Activated B cell treated with CpG ODN at 0.5 μM for 24 hours (primary cell): ENCODE measurements at regions not wholly inside any gene's neighbourhood (a gene's known extent, or its start where the extent isn't known, plus 50 kb on each side); places are given as distances from the start of the nearest gene placed in this dataset.

Experiments
- ATAC-seq: fragments of 200-7000 bp; cut with Tn5 transposase; one replicate; pipeline ENCODE4 v1.10.0; 2021; ENCODE audit warnings: low read depth, mild to moderate bottlenecking, moderate library complexity
- CTCF ChIA-PET: fragments of 350-600 bp; sonication (Branson Sonifier 250); formaldehyde crosslinking; loops from one replicate; lab custom pipeline; 2021; ENCODE audit warnings: antibody characterized with exemption; lab: Charles Lee
- POLR2A ChIA-PET: fragments of 350-600 bp; sonication (Branson Sonifier 250); formaldehyde crosslinking; loops from one replicate; lab custom pipeline; 2021; ENCODE audit warnings: antibody characterized with exemption; lab: Charles Lee
- DNase-seq: peaks from one replicate; pipeline ENCODE4 v3.0.0; 2022
- H3K27ac Mint-ChIP-seq: one replicate; pipeline ENCODE4 v1.8.0; 2020; ENCODE audit warnings: mixed read lengths
- H3K27me3 Mint-ChIP-seq: one replicate; pipeline ENCODE4 v1.8.0; 2021; ENCODE audit warnings: mixed read lengths
- H3K36me3 Mint-ChIP-seq: one replicate; pipeline ENCODE4 v1.8.0; 2021; ENCODE audit warnings: low read depth, mixed read lengths
- H3K4me1 Mint-ChIP-seq: one replicate; pipeline ENCODE4 v1.8.0; 2021; ENCODE audit warnings: mixed read lengths
- H3K4me3 Mint-ChIP-seq: one replicate; pipeline ENCODE4 v1.8.0; 2020; ENCODE audit warnings: mild to moderate bottlenecking, mixed read lengths
- H3K9me3 Mint-ChIP-seq: one replicate; pipeline ENCODE4 v1.8.0; 2020; ENCODE audit warnings: mixed read lengths
- intact Hi-C: fragments of 100-400 bp; cut with micrococcal nuclease; formaldehyde crosslinking; loops from one replicate; pipeline ENCODE4 v1.15.1; 2024
- TF ChIP-seq, protein P1 (sequence below): fragments of 200-600 bp; IDR thresholded peaks from one replicate; pipeline ENCODE4 v1.8.0; 2022; ENCODE audit warnings: antibody characterized with exemption, mild to moderate bottlenecking

DNA sequence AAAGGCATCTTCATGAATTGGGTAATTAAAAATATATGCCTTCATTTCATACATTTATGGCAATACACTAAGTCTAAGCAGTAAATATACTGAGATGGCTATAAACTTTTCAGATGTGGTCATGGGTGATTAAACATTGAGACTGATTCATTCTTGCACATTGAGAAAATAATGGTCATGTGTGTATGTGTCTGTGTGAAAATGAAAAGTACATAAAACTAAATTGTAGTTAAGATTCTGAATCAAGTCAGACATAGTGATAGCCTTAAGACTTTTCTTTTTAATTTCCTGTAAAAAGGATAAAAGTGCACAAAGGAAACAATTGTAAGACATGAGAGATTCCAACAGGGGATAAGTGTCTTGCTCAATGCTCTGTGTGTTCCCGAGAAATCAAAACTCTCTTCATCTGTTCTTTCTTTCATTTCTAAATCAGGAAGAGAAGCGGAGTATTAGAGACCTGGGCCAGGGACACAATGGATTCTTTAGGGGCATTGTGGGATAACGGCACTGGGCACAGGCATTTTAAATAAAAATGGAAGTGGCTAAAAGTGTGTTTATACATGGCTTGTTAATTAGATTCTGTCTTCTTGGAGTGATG, 69.8 kb upstream of the AGR3 start:
- Mint-ChIP-seq H3K27ac (no peak overlapping the region), H3K4me3 (no peak overlapping the region), H3K4me1 (no peaks in the 10 kb centered on the region), H3K9me3 (peaks cover 20% of the 10 kb centered on the region), H3K27me3 (no peaks in the 10 kb centered on the region), H3K36me3 (peaks cover 6% of the 10 kb centered on the region)
- POLR2A ChIA-PET, result no interaction called here
- DNase-seq (no peak), ATAC-seq (no peak)
- CTCF ChIA-PET, result no interaction called here
- TF ChIP-seq, protein P1, sequence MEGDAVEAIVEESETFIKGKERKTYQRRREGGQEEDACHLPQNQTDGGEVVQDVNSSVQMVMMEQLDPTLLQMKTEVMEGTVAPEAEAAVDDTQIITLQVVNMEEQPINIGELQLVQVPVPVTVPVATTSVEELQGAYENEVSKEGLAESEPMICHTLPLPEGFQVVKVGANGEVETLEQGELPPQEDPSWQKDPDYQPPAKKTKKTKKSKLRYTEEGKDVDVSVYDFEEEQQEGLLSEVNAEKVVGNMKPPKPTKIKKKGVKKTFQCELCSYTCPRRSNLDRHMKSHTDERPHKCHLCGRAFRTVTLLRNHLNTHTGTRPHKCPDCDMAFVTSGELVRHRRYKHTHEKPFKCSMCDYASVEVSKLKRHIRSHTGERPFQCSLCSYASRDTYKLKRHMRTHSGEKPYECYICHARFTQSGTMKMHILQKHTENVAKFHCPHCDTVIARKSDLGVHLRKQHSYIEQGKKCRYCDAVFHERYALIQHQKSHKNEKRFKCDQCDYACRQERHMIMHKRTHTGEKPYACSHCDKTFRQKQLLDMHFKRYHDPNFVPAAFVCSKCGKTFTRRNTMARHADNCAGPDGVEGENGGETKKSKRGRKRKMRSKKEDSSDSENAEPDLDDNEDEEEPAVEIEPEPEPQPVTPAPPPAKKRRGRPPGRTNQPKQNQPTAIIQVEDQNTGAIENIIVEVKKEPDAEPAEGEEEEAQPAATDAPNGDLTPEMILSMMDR, result no peak
- intact Hi-C loops, result no loop called here

DNA sequence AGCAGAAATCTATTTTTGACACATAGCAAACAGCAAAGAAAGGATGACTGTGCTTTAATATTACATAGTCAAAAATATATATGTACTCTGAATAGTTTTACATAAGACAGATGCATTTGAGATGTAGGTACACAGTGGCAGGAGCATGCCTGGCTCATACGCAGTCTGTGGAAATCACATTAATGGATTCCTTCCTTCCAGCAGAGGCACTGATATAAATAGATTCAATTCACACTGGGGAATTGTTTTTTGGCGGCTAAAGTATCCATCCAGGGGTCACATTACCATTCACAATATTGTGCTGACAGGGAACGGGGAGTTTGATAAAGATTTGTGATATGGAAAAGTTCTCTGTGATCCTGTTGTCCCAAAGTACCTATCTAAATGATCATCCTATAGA, 72.5 kb upstream of the AGR3 start:
- CTCF ChIA-PET, result interaction anchor here (0.7 kb wide), 1 partner anchor 17 kb away, joined by 4 read pairs; no protein-coding TSS in a partner anchor
- peaks cover 6% of the 10 kb centered on the region for H3K9me3 Mint-ChIP-seq
- POLR2A ChIA-PET, result no interaction called here
- intact Hi-C loops, result no loop called here
- no peaks in the 10 kb centered on the region for H3K4me1 Mint-ChIP-seq
- no peaks in the 10 kb centered on the region for H3K27me3 Mint-ChIP-seq
- ATAC-seq (no peak), DNase-seq (no peak)
- H3K4me3 Mint-ChIP-seq, result no peak overlapping the region
- H3K36me3 Mint-ChIP-seq, result peaks cover under 1% of the 10 kb centered on the region
- H3K27ac Mint-ChIP-seq, result no peak overlapping the region
- TF ChIP-seq, protein P1, result no peak

DNA sequence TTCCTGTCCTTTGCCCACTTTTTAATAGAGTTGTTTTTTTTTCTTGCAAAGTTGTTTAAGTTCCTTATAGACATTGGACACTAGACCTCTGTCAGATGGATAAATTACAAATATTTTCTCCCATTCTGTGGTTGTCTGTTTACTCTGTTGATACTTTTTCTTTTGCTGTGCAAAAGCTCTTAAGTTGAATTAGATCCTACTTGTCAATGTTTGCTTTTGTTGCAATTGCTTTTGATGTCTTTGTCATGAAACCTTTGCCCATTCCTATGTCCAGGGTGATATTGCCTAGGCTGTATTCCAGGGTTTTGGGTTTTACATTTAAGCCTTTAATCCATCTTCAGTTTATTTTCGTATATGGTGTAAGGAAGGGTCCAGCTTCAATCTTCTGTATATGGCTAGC, 76.9 kb upstream of the AGR3 start:
- CTCF ChIA-PET, result no interaction called here

DNA sequence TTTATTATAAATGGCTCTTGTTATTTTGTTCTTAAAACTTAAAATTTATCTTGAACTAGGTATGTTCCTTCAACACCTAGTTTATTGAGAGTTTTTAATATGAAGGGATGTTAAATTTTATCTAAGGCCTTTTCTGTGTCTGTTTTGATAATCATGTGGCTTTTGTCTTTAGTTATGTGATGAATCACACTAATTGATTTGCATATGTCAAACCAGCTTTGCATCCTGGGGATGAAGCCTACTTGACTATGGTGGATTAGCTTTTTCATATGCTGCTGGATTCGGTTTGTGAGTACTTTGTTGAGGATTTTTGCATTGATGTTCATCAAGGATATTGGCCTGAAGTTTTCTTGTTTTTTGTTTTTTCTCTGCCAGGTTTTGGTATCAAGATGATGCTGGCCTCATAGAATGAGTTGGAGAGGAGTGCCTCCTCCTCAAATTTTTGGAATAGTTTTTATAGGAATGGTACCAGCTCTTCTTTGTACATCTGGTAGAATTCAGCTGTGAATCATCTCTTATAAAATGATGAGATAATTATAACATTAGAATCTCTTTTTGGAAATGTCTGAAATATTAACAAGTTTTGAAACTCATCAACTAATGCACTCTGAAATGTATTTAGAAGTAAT, 78.7 kb upstream of the AGR3 start:
- TF ChIP-seq, protein P1, result no peak
- CTCF ChIA-PET, result no interaction called here
- intact Hi-C loops, result no loop called here
- no peak overlapping the region for H3K4me3 Mint-ChIP-seq
- POLR2A ChIA-PET, result no interaction called here
- peaks cover 6% of the 10 kb centered on the region for H3K9me3 Mint-ChIP-seq
- ATAC-seq (no peak), DNase-seq (no peak)
- H3K36me3 Mint-ChIP-seq, result no peaks in the 10 kb centered on the region
- no peak overlapping the region for H3K27ac Mint-ChIP-seq
- no peaks in the 10 kb centered on the region for H3K4me1 Mint-ChIP-seq
- no peaks in the 10 kb centered on the region for H3K27me3 Mint-ChIP-seq

More for the DNA sequence above, 76.9 kb upstream of the AGR3 start:
- ATAC-seq, result no peak
- intact Hi-C loops, result no loop called here
- peaks cover 6% of the 10 kb centered on the region for H3K9me3 Mint-ChIP-seq
- no peaks in the 10 kb centered on the region for H3K4me1 Mint-ChIP-seq
- POLR2A ChIA-PET, result no interaction called here
- TF ChIP-seq, protein P1, result no peak
- no peaks in the 10 kb centered on the region for H3K36me3 Mint-ChIP-seq
- no peak overlapping the region for H3K27ac Mint-ChIP-seq
- no peaks in the 10 kb centered on the region for H3K27me3 Mint-ChIP-seq
- H3K4me3 Mint-ChIP-seq, result no peak overlapping the region
- no peak for DNase-seq

DNA sequence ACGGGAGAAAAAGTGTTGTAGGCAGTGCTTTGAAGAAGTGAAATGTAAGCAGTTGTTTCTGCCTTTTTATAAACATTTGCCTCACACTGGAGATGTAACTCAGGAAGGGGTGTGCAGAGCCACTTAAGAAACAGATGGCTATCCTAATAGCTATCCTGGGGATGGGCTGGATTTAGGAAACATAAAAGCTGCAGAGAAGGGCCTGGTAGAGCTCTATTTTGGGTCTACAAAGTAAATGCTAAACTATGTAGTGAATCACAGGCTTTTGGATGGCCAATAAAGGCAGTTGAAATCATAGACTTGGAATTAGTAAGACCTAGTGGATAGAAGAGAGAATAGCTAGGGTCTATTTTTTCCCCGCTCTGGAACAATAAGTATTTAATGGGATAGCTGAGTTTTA, 79.9 kb upstream of the AGR3 start:
- TF ChIP-seq, protein P1, result no peak
- ChIA-PET CTCF (no interaction called here), POLR2A (no interaction called here)
- Mint-ChIP-seq H3K27ac (no peak overlapping the region), H3K4me1 (no peaks in the 10 kb centered on the region), H3K27me3 (no peaks in the 10 kb centered on the region), H3K9me3 (peaks cover 6% of the 10 kb centered on the region), H3K36me3 (no peaks in the 10 kb centered on the region), H3K4me3 (no peak overlapping the region)
- DNase-seq (no peak), ATAC-seq (no peak)
- intact Hi-C loops, result no loop called here
